HG02623 (cell line): ENCODE measurements at regions not wholly inside any gene's neighbourhood (a gene's known extent, or its start where the extent isn't known, plus 50 kb on each side); places are given as distances from the start of the nearest gene placed in this dataset.
"Not testable (repeated sequence)": the region's sequence is repeated elsewhere in the genome, so short reads cannot be mapped to it uniquely, and the experiment has no call there.

Source experiments
- ATAC-seq: cut with Tn5 transposase; IDR thresholded peaks from one replicate; pipeline ENCODE4 v1.9.1; 2021; ENCODE audit warnings: moderate library complexity; ENCODE audit not compliant: unreplicated experiment

DNA sequence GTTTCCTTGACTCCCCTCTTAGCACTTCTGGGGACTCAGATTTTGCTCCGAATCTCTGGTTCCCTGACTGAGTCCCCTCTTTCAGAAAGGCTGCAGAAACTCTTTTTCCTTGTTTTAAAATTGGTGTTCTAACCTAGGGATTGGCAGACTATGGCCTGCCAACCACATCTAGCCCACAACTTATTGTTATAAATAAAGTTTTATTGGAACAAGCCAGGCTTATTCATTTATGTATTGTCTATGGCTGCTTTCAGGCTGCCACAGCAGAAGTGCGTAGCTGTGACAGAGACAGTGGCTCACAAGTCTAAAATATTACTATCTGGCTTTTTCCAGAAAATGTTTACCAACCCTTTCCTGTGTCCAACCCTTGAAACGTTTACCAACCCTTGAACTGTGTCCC, 81.7 kb downstream of the IER5 start:
- no peak for ATAC-seq

DNA sequence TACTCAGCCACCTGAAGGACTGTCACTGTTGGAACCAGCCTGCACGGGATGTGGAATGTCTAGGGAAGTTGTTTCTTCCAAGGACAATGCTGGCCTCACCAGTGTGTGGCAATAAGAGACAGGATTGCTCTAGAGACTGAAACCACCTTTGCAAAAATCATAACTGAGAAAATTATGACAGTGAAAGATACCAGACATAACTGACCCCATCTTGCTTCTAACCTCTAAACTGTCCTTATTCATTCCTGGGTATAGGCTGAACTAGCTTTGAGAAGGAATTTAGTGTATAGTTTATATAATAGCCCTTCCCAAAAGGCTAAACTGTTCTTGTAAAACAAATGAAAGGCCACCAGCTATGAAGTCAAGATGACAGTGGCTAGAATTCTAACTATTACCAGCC, 83.6 kb downstream of the IER5 start:
- no peak for ATAC-seq

DNA sequence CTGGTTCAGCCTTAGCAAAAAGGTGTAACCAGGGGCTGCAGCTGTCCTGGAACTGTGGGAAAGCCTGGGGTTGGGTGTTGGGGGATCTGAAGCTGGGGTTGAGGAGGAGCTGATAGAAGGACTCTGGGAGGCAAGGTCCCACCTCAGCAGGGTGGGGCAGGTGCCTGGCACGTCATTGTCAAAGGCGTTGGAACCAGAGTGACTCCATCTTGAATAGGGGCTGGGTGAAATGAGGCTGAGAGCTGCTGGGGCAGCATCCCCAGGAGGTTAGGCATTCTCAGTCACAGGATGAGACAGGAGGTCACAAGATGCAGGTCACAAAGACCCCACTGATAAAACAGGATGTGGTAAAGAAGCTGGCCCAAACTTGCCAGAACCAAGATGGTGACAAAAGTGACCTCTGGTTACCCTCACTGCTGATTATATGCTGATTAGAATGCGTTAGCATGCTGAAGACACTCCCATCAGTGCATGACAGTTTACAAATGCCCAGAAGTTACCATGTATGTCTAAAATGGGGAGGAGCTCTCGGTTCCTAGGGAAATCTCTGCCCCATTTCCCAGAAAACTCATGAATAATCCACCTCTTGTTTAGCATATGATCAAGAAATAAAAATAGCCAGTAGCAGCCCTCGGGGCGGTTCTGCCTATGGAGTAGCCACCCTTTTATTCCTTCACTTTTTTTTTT, 85.4 kb downstream of the IER5 start:
- no peak for ATAC-seq

DNA sequence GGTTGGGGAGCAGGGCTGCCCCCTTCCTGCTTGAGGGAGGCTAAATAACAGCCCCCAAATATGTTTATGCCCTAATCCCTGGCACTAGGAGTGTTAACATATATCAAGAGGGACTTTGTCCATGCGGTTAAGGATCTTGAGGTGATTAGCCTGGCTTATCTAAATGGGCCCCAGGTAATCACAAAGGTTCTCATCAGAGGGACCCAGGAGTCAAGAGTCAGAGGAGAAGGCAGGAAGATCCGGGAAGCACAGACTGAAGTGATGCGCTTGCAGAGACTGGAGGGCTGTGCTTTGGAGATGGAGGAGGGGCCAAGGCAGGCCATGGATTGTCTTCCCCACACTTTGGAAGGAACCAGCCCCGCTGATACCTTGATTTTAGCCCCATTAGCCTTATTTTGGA, 86.4 kb downstream of the IER5 start:
- ATAC-seq = no peak

DNA sequence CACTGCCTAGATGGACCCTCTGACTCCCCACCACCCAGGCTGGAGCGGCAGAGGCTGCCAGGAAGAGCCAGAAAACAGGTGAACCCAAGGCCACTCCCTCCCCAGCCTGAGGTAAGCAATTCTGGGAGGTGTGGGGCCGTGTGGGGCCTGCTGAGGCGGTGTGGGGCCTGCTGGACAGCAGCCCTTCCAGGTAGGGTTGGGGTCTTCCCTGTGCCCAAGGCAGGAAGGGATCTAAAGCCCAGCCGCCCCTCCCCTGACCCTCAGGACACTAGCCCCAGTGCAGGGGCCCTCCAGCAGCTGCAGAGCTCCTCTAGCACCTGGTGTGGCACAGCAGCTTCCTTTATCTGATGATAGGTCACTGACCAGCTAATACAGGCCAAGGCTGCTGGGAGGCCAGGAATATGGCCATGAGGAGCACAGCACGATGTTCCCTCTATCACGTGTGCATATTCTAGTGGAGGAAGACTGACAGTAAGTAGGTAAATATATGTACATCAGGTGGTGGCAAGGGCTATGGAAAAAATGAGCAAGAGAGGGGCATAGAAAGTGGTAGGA, 86.9 kb downstream of the IER5 start:
- ATAC-seq = no peak

DNA sequence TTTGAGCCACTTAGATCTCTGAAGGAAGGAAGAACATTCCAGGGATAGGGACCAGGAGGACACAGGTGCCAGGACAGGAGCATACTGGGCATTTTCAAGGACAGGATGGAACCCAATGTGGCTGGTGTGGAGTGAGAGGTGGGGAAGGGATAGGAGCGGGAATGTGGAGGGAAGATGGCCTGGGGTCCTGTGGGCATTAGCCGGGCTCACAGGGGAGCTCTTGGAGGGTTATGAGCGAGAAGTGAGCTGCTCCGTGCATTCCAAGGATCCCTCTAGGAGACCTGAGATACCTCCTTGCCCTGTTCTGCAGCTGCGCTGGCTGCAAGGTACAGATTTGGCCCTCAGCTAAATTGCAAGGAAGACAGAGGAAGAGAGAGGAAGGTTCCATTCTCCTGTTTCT, 87.5 kb downstream of the IER5 start:
- no peak for ATAC-seq

DNA sequence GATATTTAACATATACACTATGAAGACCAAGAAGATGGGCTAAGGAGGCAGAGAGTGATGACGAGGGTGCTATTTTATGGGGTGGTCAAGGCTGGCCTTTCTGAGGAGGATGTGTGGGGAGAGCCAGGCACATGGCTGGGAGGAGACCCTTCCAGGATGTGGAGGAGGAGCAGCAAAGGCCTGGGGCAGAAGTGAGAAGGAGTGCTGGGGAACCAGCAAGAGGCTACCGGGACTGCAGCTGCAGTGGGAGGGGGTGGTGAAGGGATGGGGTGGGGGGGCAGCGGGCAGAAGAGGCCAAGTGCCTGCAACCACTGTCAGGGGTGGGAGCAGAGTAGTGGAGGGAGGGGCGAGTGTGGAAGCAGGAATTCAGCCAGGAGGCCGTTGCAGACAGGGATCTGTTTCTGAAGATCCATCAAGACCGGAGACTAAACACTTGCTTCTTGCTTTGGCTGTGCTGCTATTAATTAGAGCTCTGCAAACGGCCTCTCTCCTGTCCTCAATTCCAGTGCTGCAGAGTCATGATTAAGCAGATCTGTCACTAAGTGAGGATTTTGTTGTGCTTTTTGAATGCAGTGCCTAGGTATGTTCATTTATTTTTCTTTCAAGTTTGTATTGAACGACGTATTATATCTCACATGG, 89.9 kb downstream of the IER5 start:
- ATAC-seq = no peak

DNA sequence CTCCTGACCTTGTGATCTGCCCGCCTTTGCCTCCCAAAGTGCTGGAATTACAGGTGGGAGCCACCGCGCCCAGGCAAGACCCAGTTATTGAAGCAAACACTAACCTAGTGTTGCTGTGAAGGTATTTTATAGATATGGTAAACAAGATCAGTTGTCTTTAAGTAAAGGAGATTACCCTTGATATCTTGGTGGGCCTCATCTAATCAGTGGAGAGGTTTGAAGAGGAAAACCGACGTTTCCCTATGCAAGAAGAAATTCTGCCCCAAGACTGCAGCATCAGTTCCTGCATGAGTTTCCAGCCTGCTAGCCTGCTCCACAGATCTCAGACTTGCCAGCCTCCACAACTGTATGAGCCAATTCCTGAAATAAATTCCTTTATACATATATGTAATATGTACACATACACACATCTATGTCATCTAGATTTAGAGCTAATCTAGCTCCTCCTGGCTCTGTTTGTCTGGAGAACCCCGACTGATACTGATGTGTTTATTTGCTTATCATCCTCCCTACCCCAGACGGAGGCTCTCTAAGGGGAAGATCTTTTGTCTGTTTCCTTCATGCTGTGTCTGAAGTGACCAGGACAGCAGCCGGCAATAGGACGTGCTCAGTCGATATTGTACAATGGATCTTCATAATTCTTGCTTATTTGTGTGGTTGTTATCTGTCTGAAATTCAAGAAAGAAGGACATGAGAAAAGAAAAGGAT, 90.9 kb downstream of the IER5 start:
- ATAC-seq = no peak

DNA sequence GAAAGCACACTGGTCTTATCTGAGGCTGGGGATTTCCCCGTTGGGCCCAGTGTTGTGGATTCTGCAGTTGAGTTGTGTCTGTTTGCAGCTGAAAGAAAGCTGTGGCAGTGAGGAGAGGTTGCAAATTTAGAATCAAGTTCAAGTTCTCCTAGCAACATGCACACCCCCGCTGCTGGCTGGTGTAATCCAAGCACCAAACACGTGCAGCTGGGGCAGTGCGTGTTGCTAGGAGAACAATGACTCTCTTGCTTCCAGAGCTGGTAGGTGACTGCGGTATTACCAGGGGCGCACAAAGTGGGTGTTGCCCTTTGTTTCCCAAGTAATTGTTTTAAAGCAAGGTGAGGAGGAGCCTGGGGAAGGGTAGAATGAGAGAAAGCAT, 91.5 kb downstream of the IER5 start:
- no peak for ATAC-seq

DNA sequence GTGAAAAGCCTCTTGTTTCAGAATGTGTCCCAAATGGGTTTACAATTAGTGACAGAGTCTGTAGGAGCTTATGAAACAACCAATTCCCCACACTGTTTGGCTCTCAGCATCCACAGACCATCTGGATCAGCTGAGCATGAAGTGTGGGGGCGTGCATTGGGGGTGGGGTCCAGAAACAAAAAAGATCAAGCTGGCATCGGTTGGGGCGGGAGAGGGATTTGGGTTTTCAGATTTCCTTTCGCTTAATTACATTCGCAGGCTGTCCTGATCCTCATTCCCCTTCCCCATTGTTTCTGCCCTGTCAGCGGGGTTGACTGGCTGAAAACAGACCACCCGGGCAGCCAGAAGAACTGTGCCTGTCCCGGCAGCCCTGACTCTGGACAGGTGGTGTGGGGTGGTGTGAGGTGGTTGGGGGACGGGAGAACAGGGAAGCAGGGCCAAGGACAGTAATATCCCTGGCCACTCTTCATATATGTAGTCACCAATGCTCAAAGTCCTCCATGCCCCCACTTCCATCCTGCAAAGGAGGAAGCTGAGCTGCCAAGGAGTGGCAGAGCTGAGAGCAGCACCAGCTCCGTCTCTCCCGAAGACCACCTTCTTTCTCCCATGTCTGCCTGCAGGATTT, 92.0 kb downstream of the IER5 start:
- ATAC-seq = no peak

DNA sequence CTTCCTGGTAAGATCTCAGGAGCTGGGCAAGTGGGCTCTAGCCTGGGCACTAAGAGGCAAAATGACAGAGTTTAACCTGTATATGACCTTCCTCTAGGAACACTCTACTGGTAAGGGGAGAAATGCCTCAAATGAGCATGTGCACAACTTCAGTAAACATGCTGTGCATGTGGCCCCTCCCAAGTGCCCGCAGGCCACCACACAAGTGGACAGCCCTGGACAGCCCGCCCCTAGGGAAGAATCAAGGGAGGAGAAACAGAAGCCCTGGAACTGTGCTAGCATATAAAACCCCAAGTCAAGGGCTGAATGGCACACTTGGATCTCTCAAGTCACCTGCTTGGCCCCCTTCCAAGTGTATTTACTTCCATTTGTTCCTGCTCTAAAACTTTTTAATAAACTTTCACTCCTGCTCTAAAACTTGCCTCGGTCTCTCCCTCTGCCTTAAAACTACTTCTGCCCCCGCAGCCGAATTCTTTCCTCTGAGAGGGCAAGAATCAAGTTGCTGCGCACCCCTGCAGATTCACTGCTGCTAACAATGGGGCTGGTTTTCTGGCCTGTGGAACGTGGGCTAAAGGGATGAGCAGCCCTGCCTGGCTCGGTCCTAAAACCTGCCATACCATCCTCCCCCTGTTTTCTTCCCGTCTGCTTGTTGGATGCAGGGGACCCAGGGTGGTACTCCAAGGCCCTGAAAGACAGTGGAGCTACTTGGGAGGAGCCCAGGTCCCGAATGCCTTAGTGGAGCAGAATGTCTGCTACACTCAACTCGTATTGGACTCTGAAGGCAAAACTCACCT, 93.5 kb downstream of the IER5 start:
- ATAC-seq = no peak

DNA sequence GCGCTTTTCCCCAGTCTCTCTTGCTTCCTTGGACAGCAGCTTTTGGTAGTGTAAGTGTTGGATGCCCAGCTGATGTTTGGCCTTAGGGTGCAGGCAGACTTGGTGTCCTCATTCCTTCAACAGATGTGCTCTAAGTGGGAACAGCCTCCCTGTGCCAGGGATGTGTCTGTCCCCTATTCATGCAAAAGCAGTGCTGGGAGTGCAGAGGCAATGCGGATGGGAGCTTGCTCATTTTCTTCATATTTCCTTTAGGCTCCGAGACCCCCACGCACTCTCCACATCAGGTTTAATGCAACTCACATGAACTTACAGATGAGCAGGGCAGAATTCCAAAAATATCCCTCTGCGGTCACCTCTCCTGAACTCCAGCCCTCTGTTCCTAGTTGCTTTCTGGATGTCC, 96.1 kb downstream of the IER5 start:
- no peak for ATAC-seq

DNA sequence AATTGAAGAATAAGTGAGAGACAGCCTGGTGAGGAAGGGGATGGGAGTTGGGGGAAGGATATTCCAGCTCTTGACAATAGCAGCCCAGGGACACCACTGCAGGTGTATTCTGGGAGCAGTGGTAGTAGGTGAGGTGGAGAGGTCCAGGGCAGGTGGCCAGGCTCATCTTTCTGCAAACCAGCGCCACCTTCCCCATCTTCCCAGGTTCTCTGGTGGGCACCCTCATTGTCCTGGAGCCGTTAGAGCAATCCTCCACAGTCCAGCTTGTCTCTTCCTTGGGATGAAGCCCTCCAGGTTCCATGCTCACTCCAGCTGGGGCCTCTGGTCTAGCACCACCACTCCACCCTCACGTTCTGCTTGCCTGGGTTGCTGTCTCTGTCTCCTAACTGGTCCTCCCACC, 97.0 kb downstream of the IER5 start:
- ATAC-seq = no peak

DNA sequence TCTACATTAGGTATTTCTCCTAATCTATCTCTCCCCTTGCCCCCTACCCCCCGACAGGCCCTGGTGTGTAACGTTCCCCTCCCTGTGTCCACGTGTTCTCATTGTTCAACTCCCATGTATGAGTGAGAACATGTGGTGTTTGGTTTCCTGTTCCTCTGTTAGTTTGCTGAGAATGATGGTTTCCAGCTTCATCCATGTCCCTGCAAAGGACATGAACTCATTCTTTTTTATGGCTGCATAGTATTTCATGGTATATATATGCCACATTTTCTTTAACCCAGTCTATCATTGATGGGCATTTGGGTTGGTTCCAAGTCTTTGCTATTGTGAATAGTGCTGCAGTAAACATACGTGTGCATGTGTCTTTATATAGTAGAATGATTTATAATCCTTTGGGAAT, 97.6 kb downstream of the IER5 start:
- not testable (repeated sequence) for ATAC-seq

DNA sequence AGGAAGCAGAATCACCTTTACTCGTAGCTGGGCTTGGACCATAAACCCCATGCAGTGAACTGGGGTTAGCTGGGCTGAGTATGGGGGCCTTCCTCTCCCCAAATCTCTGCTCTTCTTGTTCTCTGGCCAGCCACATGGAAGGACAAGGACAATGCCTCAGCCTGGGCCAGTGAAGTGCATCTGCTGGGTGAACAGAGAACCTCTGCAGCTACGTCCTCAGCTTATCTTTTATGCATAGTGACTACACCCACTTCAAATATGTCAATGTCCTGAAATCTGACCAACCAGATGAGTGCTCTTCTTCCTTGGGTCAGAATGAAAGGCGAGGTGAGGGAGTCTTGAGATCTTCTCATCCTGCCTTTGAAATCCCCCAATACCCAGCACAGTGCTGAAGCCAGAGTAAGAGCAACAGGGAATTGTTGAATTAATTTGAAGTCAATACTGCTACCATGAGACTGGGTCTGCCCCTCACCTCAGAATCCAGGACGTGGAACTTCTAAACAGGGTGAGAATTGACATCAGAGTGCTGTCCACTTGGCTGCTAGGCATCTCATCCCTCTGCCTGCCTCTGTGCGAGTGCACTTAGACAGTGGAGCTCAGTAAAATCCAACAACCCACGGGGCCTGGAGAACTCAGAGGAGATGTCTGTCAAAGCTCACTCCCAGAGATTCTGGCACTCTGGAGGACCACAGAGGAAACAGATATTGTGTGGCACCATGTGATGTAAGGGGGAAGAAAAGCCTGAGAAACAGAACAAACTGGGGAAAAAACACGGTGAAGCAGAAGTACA, 99.0 kb downstream of the IER5 start:
- ATAC-seq = no peak

DNA sequence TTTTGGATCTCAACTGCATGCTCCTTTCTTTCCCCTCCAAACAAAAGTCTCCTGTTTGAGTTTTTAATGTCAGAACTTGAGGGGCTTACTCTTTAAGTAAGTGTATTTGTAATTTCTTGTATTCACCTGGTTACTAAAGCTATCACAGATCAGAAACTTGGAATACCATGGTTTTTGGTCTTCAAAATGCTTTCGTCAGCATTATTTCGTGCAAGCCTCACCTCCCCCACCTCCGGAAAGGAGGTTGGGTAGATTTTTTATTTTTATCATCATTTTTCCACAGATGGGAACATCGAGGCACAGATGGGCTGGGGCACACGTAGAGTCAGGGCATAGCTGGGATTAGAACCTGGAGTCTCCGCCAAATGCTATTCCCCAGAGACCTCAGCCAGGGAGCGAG, 100.7 kb downstream of the IER5 start:
- no peak for ATAC-seq

DNA sequence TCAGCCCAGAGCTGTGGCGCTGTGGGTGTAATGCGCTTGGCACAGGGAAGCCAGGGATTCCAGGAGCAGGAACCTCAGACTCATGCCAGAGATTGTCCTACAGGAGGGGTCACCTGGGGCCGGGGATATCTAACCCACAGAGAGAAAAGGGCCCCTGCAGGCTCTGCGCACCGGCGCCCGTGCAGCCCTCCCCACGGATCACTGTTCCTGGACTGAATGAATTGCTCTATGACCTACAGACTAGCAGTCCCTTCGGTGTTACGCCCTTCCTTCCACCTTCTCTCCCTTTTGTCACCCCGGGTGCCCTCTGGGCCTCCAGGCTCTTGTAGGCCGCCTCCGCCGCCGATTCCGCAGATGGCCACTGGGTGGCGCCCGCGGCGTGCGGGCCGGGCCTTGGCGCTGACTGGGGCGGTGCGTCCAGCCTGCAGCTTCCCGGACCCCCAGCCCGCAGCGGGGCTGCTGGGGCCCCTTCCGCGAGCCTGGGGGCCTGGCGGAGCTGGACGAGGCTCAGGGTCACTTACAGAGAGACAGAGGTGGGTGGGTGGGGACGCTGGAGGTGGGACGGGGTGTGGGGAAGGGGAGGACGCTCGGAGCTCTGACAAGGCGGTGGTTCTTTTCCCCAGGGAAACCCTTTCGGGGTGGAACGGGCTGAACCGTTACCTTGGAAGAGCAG, 101.3 kb downstream of the IER5 start:
- ATAC-seq = peak; percentile 64

DNA sequence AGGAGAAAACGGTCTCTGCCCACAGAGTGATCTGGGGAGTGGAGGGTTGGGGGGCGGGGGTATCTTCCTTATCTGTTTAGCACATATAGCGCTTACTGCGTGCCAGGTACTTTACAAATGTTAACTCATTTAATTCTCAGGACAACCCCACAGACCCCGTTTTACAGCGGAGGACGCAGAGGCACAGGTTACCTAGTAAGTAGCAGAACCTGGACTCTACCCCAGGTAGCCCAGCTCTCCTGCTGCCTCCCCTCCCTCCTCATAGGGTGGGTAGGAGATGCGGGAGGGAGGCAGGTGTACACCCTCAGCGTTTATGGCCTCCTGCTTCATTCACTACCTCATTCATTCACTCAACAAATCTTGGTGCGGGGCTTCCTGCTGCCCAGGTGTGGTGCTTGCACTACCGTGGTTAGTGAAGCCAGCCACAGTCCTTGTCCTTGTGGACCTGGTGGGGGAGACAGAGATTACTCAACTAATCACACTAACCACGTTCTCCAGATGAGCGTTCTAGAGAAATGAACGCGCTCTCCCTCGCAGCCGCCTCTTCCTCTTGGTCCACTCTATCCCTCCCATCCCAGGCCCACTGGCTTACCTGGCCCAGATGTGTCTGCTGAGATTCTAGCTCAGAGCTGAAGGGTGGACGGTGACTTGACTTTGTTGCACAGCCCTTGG, 102.0 kb downstream of the IER5 start:
- ATAC-seq = no peak

DNA sequence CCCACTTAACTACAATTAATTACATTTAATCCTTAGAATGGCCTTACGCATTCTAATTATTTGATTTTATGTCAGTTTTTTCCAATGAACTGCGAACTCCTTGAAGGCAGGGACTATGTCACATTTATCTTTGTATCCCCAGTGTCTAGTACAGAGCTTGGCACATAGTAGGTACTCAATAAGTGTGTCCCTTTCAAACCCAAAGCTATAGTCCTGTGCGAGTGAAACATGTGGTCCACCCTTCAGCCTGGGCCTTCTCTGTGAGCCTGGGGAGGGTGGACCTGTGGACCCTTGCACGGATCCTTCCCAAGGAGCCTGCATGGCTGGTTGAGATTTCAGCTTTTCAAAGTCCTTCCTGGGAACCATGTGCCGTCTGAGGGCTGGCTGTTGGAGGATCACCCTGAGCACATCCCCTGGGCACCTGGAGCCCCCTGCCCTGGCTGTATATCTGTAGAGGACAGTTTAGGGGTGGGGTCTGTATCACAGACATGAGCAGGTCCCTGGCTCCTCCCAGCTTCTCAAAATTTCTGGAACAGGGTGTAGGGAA, 103.1 kb downstream of the IER5 start:
- no peak for ATAC-seq
